Stomach (tissue), 8 donors: ENCODE measurements at regions not wholly inside any gene's neighbourhood (a gene's known extent, or its start where the extent isn't known, plus 50 kb on each side); places are given as distances from the start of the nearest gene placed in this dataset.

Source experiments
- DNase-seq, 2 donors: peaks; one replicate each; pipeline versions ENCODE4 v3.0.0 to v3.0.0-alpha.2; 2013 to 2019
- H3K27ac ChIP-seq, 5 donors: fragments of 200-600 bp in 4 of 5; sonication (generic) in 4 of 5; one replicate each; pipeline ENCODE4 v1.5.1; 2013 to 2019; ENCODE audit warnings: mild to moderate bottlenecking in 1 of 5, moderate library complexity in 1 of 5
- H3K27me3 ChIP-seq, 3 donors: fragments of 200-600 bp; sonication (generic); one replicate each; pipeline ENCODE4 v1.5.1; 2017 to 2019; ENCODE audit warnings: mixed run types in 1 of 3
- H3K36me3 ChIP-seq, 4 donors: fragments of 200-600 bp; sonication (generic); 1 replicate in 3 of 4; 2 replicates in 1 of 4; pipeline ENCODE4 v1.5.1; 2016 to 2019
- H3K4me1 ChIP-seq, 4 donors: fragments of 200-600 bp; sonication (generic); one replicate each; pipeline ENCODE4 v1.5.1; 2016 to 2019
- H3K4me3 ChIP-seq, 4 donors: fragments of 200-600 bp; sonication (generic) in 3 of 4; one replicate each; pipeline ENCODE4 v1.5.1; 2016 to 2019; ENCODE audit warnings: mild to moderate bottlenecking in 1 of 4
- H3K9me3 ChIP-seq, 4 donors: fragments of 200-600 bp; sonication (generic); one replicate each; pipeline ENCODE4 v1.5.1; 2016 to 2019
- EP300 ChIP-seq: sonication (generic); formaldehyde crosslinking; IDR thresholded peaks from one replicate; pipeline ENCODE4 v1.6.1; 2017; ENCODE audit warnings: antibody characterized with exemption
- POLR2A ChIP-seq, 4 donors: fragments of 450-650 bp; IDR thresholded peaks; one replicate each; pipeline ENCODE4 v1.6.1; 2016; ENCODE audit warnings: antibody characterized with exemption in 4 of 4, control low read depth in 2 of 4, mild to moderate bottlenecking in 1 of 4, moderate library complexity in 1 of 4
- POLR2AphosphoS5 ChIP-seq, 3 donors: sonication (generic); formaldehyde crosslinking; IDR thresholded peaks; one replicate each; pipeline ENCODE4 v1.6.1; 2016; ENCODE audit warnings: antibody characterized with exemption in 3 of 3
- WGBS, 5 donors: extraction: QIAGEN DNeasy Blood & Tissue Kit in 3 of 5; methylation state at CpG; one replicate each; pipeline versions ENCODE4 v1.1.5 to v1.1.7; 2013 to 2018; 5-methylcytosine and 5-hydroxymethylcytosine counted together
- intact Hi-C: fragments of 100-400 bp; cut with DNase I; formaldehyde crosslinking; loops from one replicate; pipeline ENCODE4 v1.15.1; 2023; ENCODE audit warnings: low total_unique reads
- TF ChIP-seq, protein P1 (sequence below), 7 experiments: fragments of 450-650 bp in 4 of 7; fragments of 200-600 bp in 3 of 7; sonication (generic) in 3 of 7; IDR thresholded peaks; one replicate each; pipeline ENCODE4 v1.5.1; 2016 to 2019; ENCODE audit warnings: antibody characterized with exemption in 7 of 7, control low read depth in 2 of 7, mild to moderate bottlenecking in 1 of 7
- donor health status: healthy with polysubstance abuse.
- donor health status: Bipolar disorder and iron deficiency.
- donor health status: healthy.

DNA sequence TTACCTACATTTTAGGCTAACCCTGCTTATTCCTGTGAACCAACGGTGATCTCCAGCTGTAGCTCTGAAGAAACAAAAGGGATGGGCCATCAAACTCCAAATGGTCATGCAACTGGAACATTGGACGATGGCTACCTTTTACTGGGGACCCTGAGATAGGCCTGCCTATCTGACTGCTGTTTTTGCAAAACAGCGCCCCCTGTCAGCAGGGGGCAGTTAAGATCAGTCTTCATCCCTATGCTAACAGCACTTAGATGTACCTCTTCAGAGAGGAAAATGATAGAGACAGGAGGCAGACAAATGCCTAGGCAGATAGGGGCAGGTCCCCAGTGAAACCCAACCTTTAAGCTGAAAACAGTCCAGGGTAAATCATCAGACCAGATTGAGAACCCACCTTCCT lies 1085.4 kb upstream of the SORCS1 start:
- Histone ChIP-seq H3K27ac (no peak overlapping the region), H3K27me3 (no peaks in the 10 kb centered on the region), H3K9me3 (peaks cover 0 to 31% (median 22%) of the 10 kb centered on the region in 4 donors), H3K4me1 (no peaks in the 10 kb centered on the region), H3K36me3 (no peaks in the 10 kb centered on the region), H3K4me3 (no peak overlapping the region)
- DNase-seq = no peak
- 72 to 87% (median 75%) methylated on average over 3 of the region's 3 CpGs for WGBS, 5 donors
- TF ChIP-seq POLR2AphosphoS5 (IDR thresholded peaks at IDR 0.05) (no peak), POLR2A (IDR thresholded peaks at IDR 0.05) (no peak)
- intact Hi-C loops = no loop called here

DNA sequence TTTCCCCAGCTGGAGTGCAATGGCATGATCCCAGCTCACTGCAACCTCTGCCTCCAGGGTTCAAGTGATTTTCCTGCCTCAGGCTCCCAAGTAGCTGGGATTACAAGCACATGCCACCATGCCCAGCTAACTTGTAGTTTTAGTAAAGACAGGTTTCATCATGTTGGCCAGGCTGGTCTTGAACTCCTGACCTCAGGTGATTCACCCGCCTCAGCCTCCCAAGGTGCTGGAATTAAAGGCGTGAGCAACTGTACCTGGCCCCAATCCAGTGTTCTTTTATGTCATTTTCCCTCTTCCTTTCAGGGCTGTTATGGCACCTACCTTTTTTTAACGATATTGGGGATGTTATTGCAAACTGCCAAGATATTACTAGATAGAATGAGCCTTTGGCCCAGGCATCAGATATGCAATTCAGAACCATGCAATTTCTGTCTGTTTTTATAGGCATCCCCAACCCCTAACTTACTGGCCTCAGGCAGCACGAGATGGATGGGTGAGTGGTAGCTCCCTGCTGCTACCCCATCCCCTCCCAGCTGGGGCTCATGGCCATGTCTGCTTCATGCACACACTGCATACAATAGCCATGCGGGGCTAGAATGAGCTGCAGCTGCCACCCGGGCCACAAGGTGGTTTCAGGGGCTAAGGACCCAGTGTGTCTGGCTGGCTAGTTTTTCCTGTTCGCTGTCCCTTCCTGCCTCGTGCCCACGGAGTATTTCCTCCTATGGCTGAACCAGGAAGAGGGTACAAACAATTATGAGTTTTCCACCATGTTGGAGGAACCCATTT lies 1080.1 kb upstream of the SORCS1 start:
- Histone ChIP-seq H3K4me1 (no peaks in the 10 kb centered on the region), H3K4me3 (no peak overlapping the region), H3K27ac (no peak overlapping the region), H3K36me3 (no peaks in the 10 kb centered on the region), H3K9me3 (peaks cover 0 to 48% (median 34%) of the 10 kb centered on the region in 4 donors), H3K27me3 (no peaks in the 10 kb centered on the region)
- no peak for DNase-seq
- no peak for TF ChIP-seq POLR2A (IDR thresholded peaks at IDR 0.05)
- TF ChIP-seq, protein P1, sequence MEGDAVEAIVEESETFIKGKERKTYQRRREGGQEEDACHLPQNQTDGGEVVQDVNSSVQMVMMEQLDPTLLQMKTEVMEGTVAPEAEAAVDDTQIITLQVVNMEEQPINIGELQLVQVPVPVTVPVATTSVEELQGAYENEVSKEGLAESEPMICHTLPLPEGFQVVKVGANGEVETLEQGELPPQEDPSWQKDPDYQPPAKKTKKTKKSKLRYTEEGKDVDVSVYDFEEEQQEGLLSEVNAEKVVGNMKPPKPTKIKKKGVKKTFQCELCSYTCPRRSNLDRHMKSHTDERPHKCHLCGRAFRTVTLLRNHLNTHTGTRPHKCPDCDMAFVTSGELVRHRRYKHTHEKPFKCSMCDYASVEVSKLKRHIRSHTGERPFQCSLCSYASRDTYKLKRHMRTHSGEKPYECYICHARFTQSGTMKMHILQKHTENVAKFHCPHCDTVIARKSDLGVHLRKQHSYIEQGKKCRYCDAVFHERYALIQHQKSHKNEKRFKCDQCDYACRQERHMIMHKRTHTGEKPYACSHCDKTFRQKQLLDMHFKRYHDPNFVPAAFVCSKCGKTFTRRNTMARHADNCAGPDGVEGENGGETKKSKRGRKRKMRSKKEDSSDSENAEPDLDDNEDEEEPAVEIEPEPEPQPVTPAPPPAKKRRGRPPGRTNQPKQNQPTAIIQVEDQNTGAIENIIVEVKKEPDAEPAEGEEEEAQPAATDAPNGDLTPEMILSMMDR (IDR thresholded peaks at IDR 0.05) = no peak
- no peak for TF ChIP-seq EP300
- no peak for TF ChIP-seq POLR2AphosphoS5 (IDR thresholded peaks at IDR 0.05)
- 84 to 94% (median 91%) methylated on average over 9 of the region's 9 CpGs for WGBS, 5 donors
- intact Hi-C loops = no loop called here

DNA sequence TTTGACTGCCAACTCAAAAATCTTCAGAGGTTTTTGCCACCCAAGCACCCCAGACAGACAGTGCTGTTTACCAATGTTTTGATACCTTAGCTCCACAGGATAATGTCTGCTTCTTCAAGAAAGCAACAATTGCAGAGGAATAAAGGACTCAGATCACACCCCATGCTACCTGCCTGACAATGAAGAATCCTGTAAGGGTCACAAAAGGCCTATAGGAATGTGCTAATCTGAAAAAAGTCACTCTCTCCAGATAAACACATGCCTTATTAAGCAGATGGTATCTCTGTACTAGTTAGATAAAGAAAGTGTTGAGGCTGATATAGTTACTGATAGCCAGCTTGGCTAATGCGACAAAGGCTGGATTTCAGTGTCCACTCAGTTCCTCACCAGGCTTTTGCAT lies 1076.7 kb upstream of the SORCS1 start:
- TF ChIP-seq, protein P1 (IDR thresholded peaks at IDR 0.05) = no peak
- TF ChIP-seq POLR2AphosphoS5 (IDR thresholded peaks at IDR 0.05) (no peak), POLR2A (IDR thresholded peaks at IDR 0.05) (no peak), EP300 (no peak)
- Histone ChIP-seq H3K27me3 (no peaks in the 10 kb centered on the region), H3K27ac (no peak overlapping the region), H3K4me1 (no peaks in the 10 kb centered on the region), H3K9me3 (peaks cover 0 to 27% (median 22%) of the 10 kb centered on the region in 4 donors), H3K36me3 (no peaks in the 10 kb centered on the region), H3K4me3 (no peak overlapping the region)
- intact Hi-C loops = no loop called here
- WGBS, 5 donors = 47 to 90% (median 63%) methylated on average over 1 of the region's 1 CpG
- DNase-seq = no peak

DNA sequence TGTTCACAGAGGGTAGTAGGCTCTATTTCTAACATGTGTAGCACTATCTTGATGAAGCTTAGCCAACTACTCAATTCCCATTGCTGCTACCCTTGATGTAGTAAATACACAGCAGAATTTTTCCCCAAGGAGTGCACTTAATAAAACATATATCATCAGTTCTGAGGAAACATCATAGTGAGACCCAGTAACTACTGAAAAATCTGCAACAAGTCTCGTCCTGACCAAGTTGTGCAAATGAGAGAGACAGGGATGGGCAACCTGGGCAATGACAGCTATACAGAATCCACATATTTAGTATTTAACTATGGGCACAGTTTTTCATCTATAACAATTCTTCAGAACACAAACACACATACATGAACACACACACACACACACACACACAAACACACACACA lies 1073.8 kb upstream of the SORCS1 start:
- intact Hi-C loops = no loop called here
- 42 to 70% (median 62%) methylated on average over 1 of the region's 1 CpG for WGBS, 5 donors

More for the DNA sequence above, 1073.8 kb upstream of the SORCS1 start:
- no peaks in the 10 kb centered on the region for H3K27me3 ChIP-seq
- TF ChIP-seq POLR2AphosphoS5 (IDR thresholded peaks at IDR 0.05) (no peak), EP300 (no peak), POLR2A (IDR thresholded peaks at IDR 0.05) (no peak)
- TF ChIP-seq, protein P1 (IDR thresholded peaks at IDR 0.05) = no peak
- peaks cover 0 to under 1% (median 0%) of the 10 kb centered on the region in 4 donors for H3K9me3 ChIP-seq
- no peak overlapping the region for H3K27ac ChIP-seq
- H3K4me1 ChIP-seq = no peaks in the 10 kb centered on the region
- DNase-seq = no peak
- H3K4me3 ChIP-seq = no peak overlapping the region
- H3K36me3 ChIP-seq = no peaks in the 10 kb centered on the region
